HEK293 (cell line): ENCODE measurements at regions not wholly inside any gene's neighbourhood (a gene's known extent, or its start where the extent isn't known, plus 50 kb on each side); places are given as distances from the start of the nearest gene placed in this dataset.
A peak's percentile ranks its signal among the peaks of the same experiment; 100 is the strongest.
"Not testable (repeated sequence)": the region's sequence is repeated elsewhere in the genome, so short reads cannot be mapped to it uniquely, and the experiment has no call there.

Experiments
- CTCF ChIA-PET: fragments of 350-600 bp; formaldehyde crosslinking; extraction: SDS; loops from one replicate; lab custom pipeline; 2021; ENCODE audit warnings: antibody characterized with exemption; lab: Yijun Ruan, JAX
- POLR2A ChIA-PET: fragments of 300-600 bp; formaldehyde crosslinking; extraction: SDS; loops from one replicate; lab custom pipeline; 2020; ENCODE audit warnings: antibody characterized with exemption, inconsistent platforms; lab: Yijun Ruan, JAX
- H3K27ac ChIP-seq: fragments of 200-500 bp; sonication (Bioruptor generic); 2 replicates; pipeline ENCODE4 v1.5.1; 2014; ENCODE audit warnings: low read depth, low read length, control low read depth, inconsistent platforms; ENCODE audit errors: extremely low read depth
- H3K36me3 ChIP-seq, 2 experiments: fragments of 200-500 bp in 1 of 2; sonication (Bioruptor generic) in 1 of 2; 1 replicate in 1 of 2; 2 replicates in 1 of 2; pipeline ENCODE4 v1.5.1; 2014 to 2017; ENCODE audit warnings: inconsistent platforms in 2 of 2, low read length in 2 of 2; ENCODE audit not compliant: control insufficient read depth in 2 of 2, insufficient read depth in 1 of 2
- H3K4me1 ChIP-seq: fragments of 200-500 bp; sonication (Bioruptor generic); 2 replicates; pipeline ENCODE4 v1.5.1; 2014; ENCODE audit warnings: mild to moderate bottlenecking, low read length, inconsistent platforms; ENCODE audit not compliant: control insufficient read depth, insufficient read depth
- H3K4me3 ChIP-seq: 2 replicates; pipeline ENCODE4 v1.5.1; 2011; ENCODE audit warnings: low read depth, mild to moderate bottlenecking, control low read depth, low read length, moderate library complexity
- H3K9me3 ChIP-seq: fragments of 200-500 bp; sonication (Bioruptor generic); 2 replicates; pipeline ENCODE4 v1.5.1; 2014; ENCODE audit warnings: low read depth, low read length, inconsistent platforms; ENCODE audit not compliant: control insufficient read depth, insufficient read depth
- CTCF ChIP-seq: fragments of 450-650 bp; formaldehyde crosslinking; IDR thresholded peaks from 2 replicates; pipeline ENCODE4 v1.5.1; 2016; ENCODE audit warnings: missing biosample characterization, missing genetic modification characterization
- PRDM2 ChIP-seq: fragments of 450-650 bp; formaldehyde crosslinking; IDR thresholded peaks from 2 replicates; pipeline ENCODE4 v1.5.1; 2016; ENCODE audit warnings: missing biosample characterization, missing genetic modification characterization, borderline replicate concordance
- SP3 ChIP-seq: fragments of 450-650 bp; formaldehyde crosslinking; IDR thresholded peaks from 2 replicates; pipeline ENCODE4 v1.5.1; 2016; ENCODE audit warnings: missing biosample characterization, missing genetic modification characterization
- ZBTB17 ChIP-seq: fragments of 450-650 bp; formaldehyde crosslinking; IDR thresholded peaks from 2 replicates; pipeline ENCODE4 v1.5.1; 2016; ENCODE audit warnings: missing biosample characterization, missing genetic modification characterization
- ZFP41 ChIP-seq: fragments of 450-650 bp; formaldehyde crosslinking; IDR thresholded peaks from 2 replicates; pipeline ENCODE4 v1.5.1; 2016; ENCODE audit warnings: missing biosample characterization, missing genetic modification characterization, borderline replicate concordance
- ZNF138 ChIP-seq: fragments of 450-650 bp; formaldehyde crosslinking; IDR thresholded peaks from 2 replicates; pipeline ENCODE4 v1.5.1; 2016; ENCODE audit warnings: missing biosample characterization, missing genetic modification characterization, borderline replicate concordance
- ZNF146 ChIP-seq: fragments of 450-650 bp; formaldehyde crosslinking; IDR thresholded peaks from 2 replicates; pipeline ENCODE4 v1.5.1; 2016; ENCODE audit warnings: missing biosample characterization, missing genetic modification characterization
- ZNF24 ChIP-seq: fragments of 450-650 bp; formaldehyde crosslinking; IDR thresholded peaks from 2 replicates; pipeline ENCODE4 v1.5.1; 2016; ENCODE audit warnings: missing biosample characterization, missing genetic modification characterization
- ZNF433 ChIP-seq: fragments of 450-650 bp; formaldehyde crosslinking; IDR thresholded peaks from 2 replicates; pipeline ENCODE4 v1.5.1; 2016; ENCODE audit warnings: missing biosample characterization, missing genetic modification characterization, low read depth
- ZNF544 ChIP-seq: fragments of 450-650 bp; formaldehyde crosslinking; IDR thresholded peaks from 2 replicates; pipeline ENCODE4 v1.5.0; 2017; ENCODE audit warnings: missing biosample characterization, missing genetic modification characterization
- ZNF555 ChIP-seq: fragments of 450-650 bp; formaldehyde crosslinking; conservative IDR thresholded peaks from 2 replicates; pipeline ENCODE4 v1.5.1; 2017; ENCODE audit warnings: missing biosample characterization, mild to moderate bottlenecking, missing genetic modification characterization, inconsistent platforms
- ZNF664 ChIP-seq: fragments of 450-650 bp; formaldehyde crosslinking; IDR thresholded peaks from 2 replicates; pipeline ENCODE4 v1.5.1; 2016; ENCODE audit warnings: missing biosample characterization, missing genetic modification characterization
- ZNF677 ChIP-seq: fragments of 450-650 bp; IDR thresholded peaks from 2 replicates; pipeline ENCODE4 v1.5.0; 2018; ENCODE audit warnings: missing biosample characterization, mild to moderate bottlenecking, missing genetic modification characterization, moderate library complexity
- TF ChIP-seq, protein P1 (sequence below): sonication (generic); formaldehyde crosslinking; IDR thresholded peaks from 2 replicates; pipeline ENCODE4 v1.8.1; 2022; ENCODE audit warnings: mild to moderate bottlenecking, moderate library complexity, missing genetic modification reagents

- TF ChIP-seq, protein P1, sequence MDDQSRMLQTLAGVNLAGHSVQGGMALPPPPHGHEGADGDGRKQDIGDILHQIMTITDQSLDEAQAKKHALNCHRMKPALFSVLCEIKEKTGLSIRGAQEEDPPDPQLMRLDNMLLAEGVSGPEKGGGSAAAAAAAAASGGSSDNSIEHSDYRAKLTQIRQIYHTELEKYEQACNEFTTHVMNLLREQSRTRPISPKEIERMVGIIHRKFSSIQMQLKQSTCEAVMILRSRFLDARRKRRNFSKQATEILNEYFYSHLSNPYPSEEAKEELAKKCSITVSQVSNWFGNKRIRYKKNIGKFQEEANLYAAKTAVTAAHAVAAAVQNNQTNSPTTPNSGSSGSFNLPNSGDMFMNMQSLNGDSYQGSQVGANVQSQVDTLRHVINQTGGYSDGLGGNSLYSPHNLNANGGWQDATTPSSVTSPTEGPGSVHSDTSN (CRISPR knock-in tag) = no peak
- no peak for TF ChIP-seq SP3
- TF ChIP-seq ZBTB17 (tag by site-specific recombination) = no peak
- TF ChIP-seq ZNF677 (tag by site-specific recombination) = no peak
- no peak for TF ChIP-seq ZNF138 (tag by site-specific recombination)
- TF ChIP-seq ZNF555 = no peak
- no peak for TF ChIP-seq CTCF (tag by site-specific recombination)
- TF ChIP-seq ZNF664 (tag by site-specific recombination) = no peak
- TF ChIP-seq, all 188 proteins: peak for 0
These were observed 110.1 kb upstream of the PELI2 start (continued) for GRCh38 chr14:56008150-56008549.

GRCh38 chr14:56008661-56009060 is 109.5 kb upstream of the PELI2 start:
- H3K36me3 ChIP-seq, H3K27ac ChIP-seq, CTCF ChIA-PET, H3K9me3 ChIP-seq, H3K4me3 ChIP-seq, H3K4me1 ChIP-seq, POLR2A ChIA-PET: not testable (repeated sequence)
- TF ChIP-seq ZNF146 (tag by site-specific recombination) = peak; percentile 54

DNA sequence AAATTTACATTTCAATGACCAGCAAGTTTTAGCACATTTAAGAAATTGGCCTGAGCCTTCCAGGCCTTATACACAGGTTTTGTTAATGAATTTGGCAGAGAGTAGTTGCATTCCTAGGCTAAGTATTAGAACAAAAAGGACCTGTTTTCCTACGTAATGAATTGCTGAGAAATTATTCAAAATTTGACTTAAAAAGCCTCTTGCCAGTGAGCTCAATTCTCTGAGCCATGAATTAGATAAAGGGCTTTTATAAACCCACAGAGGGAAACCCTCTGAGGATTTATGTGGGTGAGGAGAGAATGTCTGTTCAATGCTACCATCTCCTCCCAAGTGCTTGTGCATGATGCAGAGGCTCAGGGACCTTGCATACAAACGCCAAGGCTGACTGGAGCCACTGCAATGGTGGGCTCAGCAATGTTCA is 94.5 kb upstream of the PELI2 start:
- no peaks in the 10 kb centered on the region for H3K36me3 ChIP-seq
- CTCF ChIA-PET = no interaction called here
- no peak overlapping the region for H3K27ac ChIP-seq
- no peaks in the 10 kb centered on the region for H3K4me1 ChIP-seq
- H3K4me3 ChIP-seq = no peak overlapping the region
- TF ChIP-seq ZNF544 = no peak
- no peak for TF ChIP-seq ZNF433 (tag by site-specific recombination)
- TF ChIP-seq PRDM2 (tag by site-specific recombination) = no peak
- no peak for TF ChIP-seq ZNF24 (tag by site-specific recombination)
- no peak for TF ChIP-seq ZFP41 (tag by site-specific recombination)
- TF ChIP-seq, all 188 proteins: peak for 0
- peaks cover 2% of the 10 kb centered on the region; the same call in 1 of the 2 replicates for H3K9me3 ChIP-seq
- POLR2A ChIA-PET = no interaction called here
